Upper lobe of right lung (tissue), 1 donor: ENCODE measurements at regions not wholly inside any gene's neighbourhood (a gene's known extent, or its start where the extent isn't known, plus 50 kb on each side); places are given as distances from the start of the nearest gene placed in this dataset.

ENCODE experiments used
- ATAC-seq: fragments of 200-7000 bp; cut with Tn5 transposase; one replicate; pipeline ENCODE4 v1.9.1; 2020; ENCODE audit warnings: mild to moderate bottlenecking, moderate library complexity
- DNase-seq: peaks from one replicate; pipeline ENCODE4 v3.0.0-alpha.2; 2020
- H3K27ac ChIP-seq: fragments of 200-600 bp; one replicate; pipeline ENCODE4 v1.8.0; 2022
- H3K27me3 ChIP-seq: fragments of 200-600 bp; one replicate; pipeline ENCODE4 v1.8.0; 2022; ENCODE audit warnings: mild to moderate bottlenecking
- H3K36me3 ChIP-seq: fragments of 200-600 bp; one replicate; pipeline ENCODE4 v1.8.0; 2022
- H3K4me1 ChIP-seq: fragments of 200-600 bp; one replicate; pipeline ENCODE4 v1.8.0; 2022
- H3K4me3 ChIP-seq: fragments of 200-600 bp; one replicate; pipeline ENCODE4 v1.8.0; 2022; ENCODE audit warnings: mild to moderate bottlenecking
- H3K9me3 ChIP-seq: fragments of 200-600 bp; one replicate; pipeline ENCODE4 v1.8.0; 2022
- intact Hi-C: fragments of 100-400 bp; cut with DNase I; formaldehyde crosslinking; loops from one replicate; pipeline ENCODE4 v1.11.0; 2022
- TF ChIP-seq, protein P1 (sequence below): fragments of 200-600 bp; IDR thresholded peaks from one replicate; pipeline ENCODE4 v1.8.0; 2022; ENCODE audit warnings: antibody characterized with exemption
- donor health status: DM: no; HTN: yes; CAD: no; lungs with severe emphysema.

DNA sequence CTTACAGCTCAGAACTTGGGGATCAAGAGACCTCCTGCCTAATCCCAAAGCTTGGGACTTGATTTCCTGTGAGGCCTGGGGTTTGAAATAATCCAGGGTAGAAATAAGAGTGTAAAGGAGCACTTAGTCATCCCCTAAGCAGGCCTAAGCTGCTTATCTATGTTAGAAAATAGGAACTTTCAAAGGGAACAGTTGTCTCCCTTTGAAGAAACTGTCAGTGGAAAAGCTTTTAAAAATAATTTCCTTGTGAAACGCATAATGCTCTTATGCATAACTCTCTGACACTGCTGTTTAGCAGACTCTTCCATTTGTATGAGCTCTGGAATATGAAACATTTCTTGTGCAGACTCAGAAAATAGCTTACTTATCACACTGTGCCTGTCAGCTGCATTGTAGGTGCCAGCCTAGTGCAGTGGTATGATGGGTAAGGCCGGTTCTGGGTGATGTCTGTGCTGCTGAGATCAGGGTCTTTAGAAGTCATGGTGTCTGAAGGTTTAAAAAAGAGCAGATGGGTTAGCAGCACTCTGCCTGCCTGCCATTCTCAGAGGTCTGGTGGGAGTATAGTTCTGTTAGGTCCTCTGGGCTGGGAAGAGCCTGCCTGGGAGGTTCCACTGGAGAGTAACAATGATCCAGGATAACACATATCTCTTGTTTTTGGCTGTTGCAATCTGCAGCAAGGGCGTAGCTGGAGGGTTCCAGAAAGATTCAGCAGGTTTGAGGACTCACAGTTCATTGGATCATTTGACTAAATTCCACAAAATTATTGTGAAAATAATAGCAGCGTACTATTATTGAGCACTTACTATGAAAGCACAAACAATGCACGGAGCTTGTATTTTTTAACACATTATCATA, 283.2 kb upstream of the MEX3C start:
- no peaks in the 10 kb centered on the region for H3K4me1 ChIP-seq
- H3K27ac ChIP-seq = no peak overlapping the region
- ATAC-seq (no peak), DNase-seq (no peak)
- intact Hi-C loops = no loop called here
- TF ChIP-seq, protein P1, sequence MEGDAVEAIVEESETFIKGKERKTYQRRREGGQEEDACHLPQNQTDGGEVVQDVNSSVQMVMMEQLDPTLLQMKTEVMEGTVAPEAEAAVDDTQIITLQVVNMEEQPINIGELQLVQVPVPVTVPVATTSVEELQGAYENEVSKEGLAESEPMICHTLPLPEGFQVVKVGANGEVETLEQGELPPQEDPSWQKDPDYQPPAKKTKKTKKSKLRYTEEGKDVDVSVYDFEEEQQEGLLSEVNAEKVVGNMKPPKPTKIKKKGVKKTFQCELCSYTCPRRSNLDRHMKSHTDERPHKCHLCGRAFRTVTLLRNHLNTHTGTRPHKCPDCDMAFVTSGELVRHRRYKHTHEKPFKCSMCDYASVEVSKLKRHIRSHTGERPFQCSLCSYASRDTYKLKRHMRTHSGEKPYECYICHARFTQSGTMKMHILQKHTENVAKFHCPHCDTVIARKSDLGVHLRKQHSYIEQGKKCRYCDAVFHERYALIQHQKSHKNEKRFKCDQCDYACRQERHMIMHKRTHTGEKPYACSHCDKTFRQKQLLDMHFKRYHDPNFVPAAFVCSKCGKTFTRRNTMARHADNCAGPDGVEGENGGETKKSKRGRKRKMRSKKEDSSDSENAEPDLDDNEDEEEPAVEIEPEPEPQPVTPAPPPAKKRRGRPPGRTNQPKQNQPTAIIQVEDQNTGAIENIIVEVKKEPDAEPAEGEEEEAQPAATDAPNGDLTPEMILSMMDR = no peak
- no peaks in the 10 kb centered on the region for H3K27me3 ChIP-seq
- H3K36me3 ChIP-seq = no peaks in the 10 kb centered on the region
- H3K9me3 ChIP-seq = no peaks in the 10 kb centered on the region
- no peak overlapping the region for H3K4me3 ChIP-seq

DNA sequence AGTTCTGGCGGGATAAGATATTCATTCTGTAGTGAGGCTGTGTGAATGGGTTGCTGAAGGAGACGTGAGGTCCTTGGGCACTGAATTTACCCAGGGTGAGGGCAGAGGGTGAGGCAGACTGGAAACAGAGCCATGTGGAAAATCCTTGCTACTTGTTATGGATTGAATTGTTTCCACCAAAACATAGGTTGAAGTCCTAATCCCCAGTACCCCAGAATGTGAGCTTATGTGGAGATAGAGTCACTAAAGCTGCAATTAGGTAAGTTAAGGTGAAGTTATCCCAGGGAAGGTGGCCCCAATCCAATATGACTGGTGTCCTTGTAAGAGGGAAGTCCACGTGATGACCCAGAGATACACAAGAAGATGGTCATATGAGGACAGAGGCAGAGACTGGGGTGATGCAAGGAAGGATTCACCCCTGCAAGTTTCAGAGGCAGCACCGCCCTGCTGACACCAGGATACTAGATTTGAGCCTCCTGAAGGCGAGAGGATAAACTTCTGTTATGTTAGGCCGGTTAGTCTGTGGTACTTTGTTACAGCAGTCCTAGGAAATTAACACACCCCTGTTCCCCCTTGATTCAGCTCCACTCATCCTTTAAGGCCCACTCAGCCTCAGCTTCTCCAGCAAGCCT, 289.4 kb upstream of the MEX3C start:
- no peaks in the 10 kb centered on the region for H3K36me3 ChIP-seq
- TF ChIP-seq, protein P1 = no peak
- no peaks in the 10 kb centered on the region for H3K27me3 ChIP-seq
- no peaks in the 10 kb centered on the region for H3K9me3 ChIP-seq
- ATAC-seq (no peak), DNase-seq (no peak)
- no peak overlapping the region for H3K27ac ChIP-seq
- H3K4me3 ChIP-seq = no peak overlapping the region
- intact Hi-C loops = no loop called here
- no peaks in the 10 kb centered on the region for H3K4me1 ChIP-seq

DNA sequence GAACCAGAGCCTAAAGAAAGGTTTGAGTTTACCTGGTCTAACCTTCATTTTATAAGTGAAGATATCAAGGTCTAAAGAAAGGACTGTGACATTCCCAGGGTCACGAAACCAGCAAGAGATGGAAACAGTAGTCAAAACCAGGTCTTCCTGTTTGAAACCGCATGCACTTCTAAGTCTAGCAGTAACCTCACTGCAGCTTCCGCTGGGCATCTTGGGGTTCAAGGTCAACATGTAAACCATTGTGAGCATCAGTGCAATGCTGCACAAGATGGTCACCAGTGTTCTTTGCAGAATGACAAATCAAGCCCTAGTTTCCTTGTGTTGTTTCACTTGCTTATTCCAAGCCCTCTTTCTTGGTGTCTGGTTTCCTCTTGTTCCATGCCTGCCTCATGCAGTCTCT, 292.9 kb upstream of the MEX3C start:
- TF ChIP-seq, protein P1 = no peak
- H3K36me3 ChIP-seq = no peaks in the 10 kb centered on the region
- no peak overlapping the region for H3K4me3 ChIP-seq
- no peak for DNase-seq
- H3K4me1 ChIP-seq = no peaks in the 10 kb centered on the region
- H3K9me3 ChIP-seq = no peaks in the 10 kb centered on the region
- no peak overlapping the region for H3K27ac ChIP-seq
- ATAC-seq = no peak
- intact Hi-C loops = no loop called here
- H3K27me3 ChIP-seq = no peaks in the 10 kb centered on the region

DNA sequence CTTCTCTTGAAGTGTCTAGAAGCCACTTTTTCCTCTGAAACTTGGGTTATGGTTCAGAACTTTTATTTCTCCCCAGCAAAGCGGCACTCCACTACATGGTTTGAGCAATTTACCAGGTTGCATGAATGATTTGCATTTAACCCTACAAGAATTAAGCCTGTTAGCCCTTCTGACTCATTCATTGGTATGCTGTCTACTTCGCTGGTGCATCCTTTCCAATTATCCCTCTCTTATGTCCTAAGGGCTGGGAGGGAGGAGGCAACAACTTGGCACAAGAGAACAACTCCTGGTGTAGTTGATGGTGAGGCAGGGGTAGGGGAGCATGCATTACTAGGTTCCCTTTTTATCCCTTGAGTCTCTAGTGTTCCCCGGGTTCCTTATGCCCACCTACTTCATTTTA, 293.4 kb upstream of the MEX3C start:
- no peak for ATAC-seq
- Histone ChIP-seq H3K9me3 (no peaks in the 10 kb centered on the region), H3K27ac (no peak overlapping the region), H3K27me3 (no peaks in the 10 kb centered on the region), H3K4me1 (no peaks in the 10 kb centered on the region), H3K36me3 (no peaks in the 10 kb centered on the region), H3K4me3 (no peak overlapping the region)
- TF ChIP-seq, protein P1 = no peak
- intact Hi-C loops = no loop called here
- no peak for DNase-seq

DNA sequence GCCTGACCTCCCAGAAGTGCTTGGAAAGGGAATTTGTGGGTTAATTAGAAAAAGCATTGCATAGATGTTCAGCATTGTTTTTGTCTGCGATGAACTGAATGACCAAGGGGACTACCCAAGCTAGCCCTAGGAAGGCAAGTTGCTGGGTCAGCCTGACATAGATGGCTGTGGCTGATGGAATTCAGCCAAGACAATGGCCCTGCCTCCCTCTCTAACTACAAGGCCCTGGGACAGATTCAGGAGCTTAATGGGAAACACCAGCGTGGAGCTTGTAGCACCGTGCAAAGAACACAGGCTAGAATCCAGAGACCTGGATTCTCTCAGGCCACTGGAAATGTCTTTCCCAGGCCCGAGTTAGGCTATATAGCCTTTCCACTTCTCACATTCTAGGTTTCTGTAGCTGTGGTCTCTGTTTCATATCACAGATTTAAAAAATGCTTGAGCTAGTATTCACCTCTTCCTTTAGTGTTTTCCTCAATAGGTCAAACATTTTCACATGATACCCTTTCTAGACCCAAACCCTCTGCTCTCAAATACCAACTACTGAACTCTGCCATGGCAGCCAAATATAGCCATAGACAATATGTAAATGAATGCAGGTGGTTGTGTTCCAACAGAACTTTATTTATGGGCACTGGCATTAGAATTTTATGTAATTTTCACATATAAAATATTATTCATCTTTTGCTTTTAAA, 294.3 kb upstream of the MEX3C start:
- H3K27me3 ChIP-seq = no peaks in the 10 kb centered on the region

More for the DNA sequence above, 294.3 kb upstream of the MEX3C start:
- DNase-seq (no peak), ATAC-seq (no peak)
- Histone ChIP-seq H3K36me3 (no peaks in the 10 kb centered on the region), H3K4me3 (no peak overlapping the region), H3K4me1 (no peaks in the 10 kb centered on the region), H3K27ac (no peak overlapping the region), H3K9me3 (no peaks in the 10 kb centered on the region)
- intact Hi-C loops = no loop called here
- TF ChIP-seq, protein P1 = no peak
